ENCODE measurements at regions not wholly inside any gene's neighbourhood (a gene's known extent, or its start where the extent isn't known, plus 50 kb on each side); places are given as distances from the start of the nearest gene placed in this dataset.
A peak's percentile ranks its signal among the peaks of the same experiment; 100 is the strongest.
"Not testable (repeated sequence)": the region's sequence is repeated elsewhere in the genome, so short reads cannot be mapped to it uniquely, and the experiment has no call there.

DNA sequence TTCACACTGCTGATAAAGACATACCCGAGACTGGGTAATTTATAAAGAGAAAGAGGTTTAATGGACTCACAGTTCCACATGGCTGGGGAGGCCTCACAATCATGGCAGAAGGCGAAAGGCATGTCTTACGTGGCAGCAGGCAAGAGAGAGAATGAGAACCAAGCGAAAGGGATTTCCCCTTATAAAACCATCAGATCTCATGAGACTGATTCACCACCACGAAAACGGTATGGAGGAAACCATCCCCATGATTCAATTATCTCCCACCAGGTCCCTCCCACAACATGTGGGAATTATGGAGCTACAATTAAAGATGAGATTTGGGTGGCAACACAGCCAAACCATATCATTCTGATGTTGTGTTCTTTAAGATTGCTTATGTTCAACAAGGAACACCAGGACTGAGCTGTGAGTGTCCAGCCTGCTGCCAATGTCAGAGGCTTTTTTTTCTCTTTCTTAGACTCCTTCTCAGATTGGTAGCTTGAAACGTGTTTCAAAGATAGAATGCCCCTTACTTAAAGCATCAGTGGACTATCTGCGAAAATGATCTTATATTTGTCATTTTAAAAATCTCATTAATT is 124.1 kb upstream of the TWIST2 start:
- POLR2A ChIA-PET, H3K36me3 Mint-ChIP-seq, H3K4me1 Mint-ChIP-seq, ATAC-seq, H3K27ac Mint-ChIP-seq, H3K4me3 Mint-ChIP-seq, DNase-seq: not testable (repeated sequence)
- Mint-ChIP-seq H3K9me3 (peaks cover 0 to 12% (median 2%) of the 10 kb centered on the region in 9 donors), H3K27me3 (peaks cover 5 to 38% (median 22%) of the 10 kb centered on the region in 5 donors)

DNA sequence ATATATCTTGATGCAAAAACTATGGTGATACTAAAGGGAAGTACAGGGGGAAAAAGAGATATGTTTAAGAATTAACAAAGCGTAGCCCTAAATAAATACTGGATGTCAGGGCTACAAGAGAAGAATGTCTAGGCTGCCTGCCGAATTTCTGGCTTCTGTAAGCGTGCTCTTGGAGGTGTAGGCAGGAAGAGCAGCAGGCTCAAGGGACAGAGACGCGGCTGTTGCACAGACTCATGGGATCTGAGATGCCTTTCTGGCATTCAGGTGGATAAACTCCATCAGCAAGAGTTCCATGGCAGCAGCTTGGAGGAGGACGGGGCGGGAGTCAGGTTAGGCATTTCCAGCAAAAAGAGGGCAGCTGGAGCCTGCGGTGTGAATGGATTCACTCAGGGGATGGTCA is 123.2 kb upstream of the TWIST2 start:
- peaks cover 0 to 12% (median 2%) of the 10 kb centered on the region in 9 donors for H3K9me3 Mint-ChIP-seq
- POLR2A ChIA-PET: no interaction called here
- peaks cover 0 to 4% (median 0%) of the 10 kb centered on the region in 3 donors for H3K36me3 Mint-ChIP-seq
- DNase-seq: no peak
- no peaks in the 10 kb centered on the region for H3K4me1 Mint-ChIP-seq
- peaks cover 4 to 41% (median 19%) of the 10 kb centered on the region in 5 donors for H3K27me3 Mint-ChIP-seq
- H3K27ac Mint-ChIP-seq: no peak overlapping the region
- peak overlapping the region in 1 of 10 donors; percentile 16 for H3K4me3 Mint-ChIP-seq
- no peak for ATAC-seq

DNA sequence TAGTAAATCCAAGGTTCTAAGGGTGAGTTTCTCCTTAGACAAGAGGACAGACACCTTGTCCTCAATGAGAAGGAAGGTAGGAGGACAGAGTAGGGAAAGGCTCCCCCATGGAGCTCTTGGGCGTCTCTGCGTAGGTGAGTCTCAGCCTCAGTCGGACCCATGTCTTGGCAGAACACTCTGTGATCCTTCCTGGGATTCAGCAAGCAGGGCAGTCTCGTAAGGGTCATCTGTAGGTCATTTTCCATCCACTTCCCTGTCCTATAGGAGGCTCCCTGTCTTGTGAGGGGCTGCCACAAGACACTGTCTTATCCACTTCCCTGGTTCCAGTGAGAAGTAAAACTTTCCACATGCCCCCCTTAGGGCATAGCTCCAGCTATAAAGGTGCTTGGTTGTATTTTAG is 122.6 kb upstream of the TWIST2 start:
- Mint-ChIP-seq H3K27ac (no peak overlapping the region), H3K36me3 (peaks cover 0 to 4% (median 0%) of the 10 kb centered on the region in 3 donors), H3K4me3 (no peak overlapping the region), H3K27me3 (peaks cover 4 to 41% (median 22%) of the 10 kb centered on the region in 5 donors), H3K4me1 (no peaks in the 10 kb centered on the region), H3K9me3 (peaks cover 0 to 12% (median 2%) of the 10 kb centered on the region in 9 donors)
- DNase-seq (no peak), ATAC-seq (no peak)
- POLR2A ChIA-PET: no interaction called here

DNA sequence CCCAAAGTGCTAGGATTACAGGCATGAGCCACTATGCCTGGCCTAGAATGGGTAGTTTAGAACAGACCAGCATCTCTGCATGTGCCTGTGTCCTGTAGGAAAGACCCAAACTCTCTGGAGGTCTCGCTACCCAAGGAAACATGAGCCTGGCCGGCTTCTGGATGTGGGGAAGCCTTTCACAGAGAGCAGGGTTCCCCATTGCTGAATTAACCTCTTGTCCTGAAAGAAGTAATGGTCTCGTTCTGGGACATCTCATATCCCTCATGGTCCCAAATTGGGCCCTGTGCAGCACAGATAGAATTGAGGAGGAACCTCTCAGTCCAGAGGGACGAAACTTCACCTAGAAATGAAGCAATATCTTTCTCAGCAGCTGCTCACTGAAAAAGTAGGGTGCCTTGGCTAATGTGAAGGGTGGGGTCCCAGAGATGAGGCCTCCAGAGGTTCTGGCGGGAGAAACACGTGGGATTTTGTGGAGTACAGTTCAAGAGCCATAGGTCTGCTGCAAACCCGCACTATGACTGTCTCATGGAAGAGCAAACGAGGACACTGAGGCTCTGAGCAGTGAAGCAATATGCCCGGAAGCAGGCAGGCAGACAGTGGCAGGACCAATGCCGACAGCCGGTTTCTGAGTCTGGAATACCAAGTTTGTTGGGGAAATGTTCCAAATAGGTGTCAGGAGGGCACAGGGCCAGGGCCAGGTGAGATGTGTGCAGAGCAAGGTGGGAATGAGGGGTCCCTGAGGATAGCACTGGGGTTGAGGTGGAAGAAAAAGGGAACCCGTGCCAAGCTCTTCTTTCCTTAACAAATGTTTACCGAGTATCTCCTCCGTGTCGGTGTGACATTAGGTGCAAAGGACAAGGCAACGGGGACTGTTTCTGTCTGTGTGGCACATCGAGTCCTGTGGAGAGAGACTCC is 121.0 kb upstream of the TWIST2 start:
- ATAC-seq (no peak), DNase-seq (no peak)
- Mint-ChIP-seq H3K4me3 (no peak overlapping the region), H3K9me3 (peaks cover 0 to 17% (median 2%) of the 10 kb centered on the region in 9 donors), H3K27me3 (peaks cover 4 to 32% (median 22%) of the 10 kb centered on the region in 5 donors), H3K36me3 (peaks cover 0 to 4% (median 0%) of the 10 kb centered on the region in 3 donors), H3K27ac (peak overlapping the region in 1 of 10 donors; percentile 20), H3K4me1 (peaks cover 0 to 2% (median 0%) of the 10 kb centered on the region in 4 donors)
- POLR2A ChIA-PET: no interaction called here

DNA sequence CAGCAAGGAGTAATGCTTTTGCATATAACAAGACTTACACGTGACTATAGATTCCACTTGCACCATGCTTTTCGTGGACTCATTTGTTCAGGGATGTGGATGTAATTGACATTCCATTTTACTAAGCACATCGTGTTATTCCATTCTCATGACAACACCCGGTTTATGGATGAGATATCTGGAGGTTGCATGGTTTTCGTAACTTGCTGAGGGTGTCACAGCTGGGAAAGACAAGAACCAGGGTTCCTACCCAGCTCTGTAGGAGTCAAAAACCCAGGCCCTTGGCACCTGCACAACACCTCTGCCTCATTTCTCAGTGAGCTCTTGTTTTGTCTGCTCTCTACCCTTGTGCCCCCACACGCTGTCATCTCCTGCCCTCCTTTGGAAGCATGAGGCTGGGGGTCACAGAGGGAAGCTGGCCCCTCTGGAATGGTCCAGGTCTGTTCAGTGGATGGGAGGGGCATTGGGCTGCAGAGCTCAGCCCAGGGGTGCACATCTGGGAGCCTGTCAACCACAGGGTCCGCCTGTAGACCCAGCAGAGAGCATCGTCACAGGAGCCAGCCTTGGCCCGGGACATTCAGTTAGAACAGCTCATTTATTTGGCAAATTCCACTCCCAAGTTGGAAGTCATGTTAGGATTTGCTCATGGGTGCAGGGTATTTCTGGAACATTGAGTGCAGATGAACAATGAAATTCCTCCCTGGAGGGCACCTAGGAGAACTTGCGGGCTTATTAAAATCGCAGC is 120.1 kb upstream of the TWIST2 start:
- H3K4me3 Mint-ChIP-seq: no peak overlapping the region
- ATAC-seq: no peak
- H3K4me1 Mint-ChIP-seq: peaks cover 0 to 2% (median 0%) of the 10 kb centered on the region in 4 donors
- no peak for DNase-seq
- POLR2A ChIA-PET: no interaction called here
- peaks cover 0 to 16% (median 0%) of the 10 kb centered on the region in 9 donors for H3K9me3 Mint-ChIP-seq
- peak overlapping the region in 1 of 10 donors; percentile 20 for H3K27ac Mint-ChIP-seq
- peaks cover 0 to 4% (median 0%) of the 10 kb centered on the region in 3 donors for H3K36me3 Mint-ChIP-seq
- peaks cover 4 to 32% (median 22%) of the 10 kb centered on the region in 5 donors for H3K27me3 Mint-ChIP-seq

DNA sequence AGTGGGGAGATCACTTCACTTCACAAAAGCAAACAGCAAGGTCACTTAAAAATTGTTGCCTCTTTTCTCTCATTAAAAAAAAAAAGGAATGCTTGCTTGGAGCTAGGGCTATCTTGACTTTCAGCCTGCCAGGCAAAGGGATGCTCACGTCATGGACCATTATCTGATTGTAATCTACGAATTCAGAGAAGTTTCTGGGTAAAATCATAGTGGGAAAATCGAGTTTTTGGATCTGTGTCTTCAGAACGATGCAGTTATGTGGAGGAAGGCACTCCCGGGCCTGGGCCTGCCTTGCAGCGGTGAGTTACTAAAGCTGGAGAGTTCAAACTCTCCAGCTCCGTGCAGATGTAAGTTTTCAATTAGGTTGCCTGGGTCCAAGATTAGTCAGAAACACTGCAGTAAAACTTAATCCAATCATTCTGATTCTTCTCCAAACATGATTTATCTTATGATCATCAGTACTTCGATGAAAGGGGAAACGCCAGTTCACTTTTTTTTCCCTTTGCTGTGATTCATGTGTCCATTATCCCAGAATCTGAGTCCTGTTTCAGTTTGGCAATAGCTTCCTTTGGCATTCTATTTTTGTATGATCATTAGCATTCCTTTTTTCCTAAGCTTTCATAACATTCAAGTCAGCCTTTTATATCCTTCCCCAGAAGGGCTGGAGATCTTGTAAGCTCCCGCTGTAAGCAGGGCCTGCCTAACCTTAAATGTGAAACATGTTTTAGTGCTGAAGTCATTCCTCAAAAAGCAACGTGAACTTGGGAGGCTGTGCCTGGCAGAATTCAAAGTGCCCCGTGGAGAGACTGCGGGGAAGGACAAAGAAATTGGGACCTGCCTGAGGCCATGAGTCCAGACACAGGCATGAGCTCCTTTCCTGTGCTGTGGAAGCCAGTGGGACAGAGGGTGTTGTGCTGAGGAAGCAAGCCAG is 119.3 kb upstream of the TWIST2 start:
- Mint-ChIP-seq H3K4me1 (peaks cover 0 to 2% (median 0%) of the 10 kb centered on the region in 4 donors), H3K9me3 (peaks cover 0 to 16% (median 0%) of the 10 kb centered on the region in 9 donors)
- POLR2A ChIA-PET: no interaction called here

DNA sequence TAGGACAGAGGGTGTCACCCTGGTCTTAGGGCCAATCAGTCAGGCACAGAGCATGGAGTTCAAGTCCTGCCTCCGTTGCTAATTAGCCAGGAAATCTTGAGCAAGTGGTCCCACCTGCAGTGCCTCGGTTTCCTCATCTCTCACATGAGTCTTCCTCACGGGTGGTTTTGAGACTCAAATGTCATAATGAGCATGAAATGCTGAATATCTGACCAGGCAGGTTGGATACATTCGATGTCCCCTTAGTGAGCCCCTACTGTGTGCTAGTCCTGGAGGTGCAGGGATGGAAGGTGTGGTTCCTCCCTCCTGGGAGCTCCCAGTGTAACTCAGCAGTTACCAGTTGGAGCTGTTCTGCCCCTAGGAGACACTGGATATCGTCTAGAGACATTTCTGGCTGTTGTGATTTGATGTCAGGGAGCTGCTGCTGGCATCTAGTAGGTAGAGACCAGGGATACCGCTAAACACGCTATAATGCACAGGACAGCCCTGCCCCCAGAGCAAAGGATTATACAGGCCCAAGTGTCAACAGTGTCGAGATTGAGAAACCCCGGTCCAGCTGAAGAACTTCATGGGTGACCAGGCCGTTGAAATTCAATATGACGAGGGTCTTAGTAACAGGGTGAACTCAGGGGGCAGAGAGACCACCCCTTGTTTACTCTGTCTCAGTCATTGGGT is 118.5 kb upstream of the TWIST2 start:
- POLR2A ChIA-PET: no interaction called here
- H3K4me1 Mint-ChIP-seq: peaks cover 0 to 2% (median 0%) of the 10 kb centered on the region in 4 donors
- H3K4me3 Mint-ChIP-seq: no peak overlapping the region
- DNase-seq (no peak), ATAC-seq (no peak)
- H3K27me3 Mint-ChIP-seq: peaks cover 4 to 29% (median 22%) of the 10 kb centered on the region in 5 donors
- peak overlapping the region in 1 of 10 donors; percentile 42 for H3K27ac Mint-ChIP-seq
- H3K36me3 Mint-ChIP-seq: peaks cover 0 to 4% (median 0%) of the 10 kb centered on the region in 3 donors
- peaks cover 0 to 16% (median 0%) of the 10 kb centered on the region in 9 donors for H3K9me3 Mint-ChIP-seq

More for the DNA sequence above, 119.3 kb upstream of the TWIST2 start:
- ATAC-seq (no peak), DNase-seq (no peak)
- no peak overlapping the region for H3K4me3 Mint-ChIP-seq
- peaks cover 4 to 29% (median 22%) of the 10 kb centered on the region in 5 donors for H3K27me3 Mint-ChIP-seq
- peaks cover 0 to 4% (median 0%) of the 10 kb centered on the region in 3 donors for H3K36me3 Mint-ChIP-seq
- H3K27ac Mint-ChIP-seq: no peak overlapping the region

DNA sequence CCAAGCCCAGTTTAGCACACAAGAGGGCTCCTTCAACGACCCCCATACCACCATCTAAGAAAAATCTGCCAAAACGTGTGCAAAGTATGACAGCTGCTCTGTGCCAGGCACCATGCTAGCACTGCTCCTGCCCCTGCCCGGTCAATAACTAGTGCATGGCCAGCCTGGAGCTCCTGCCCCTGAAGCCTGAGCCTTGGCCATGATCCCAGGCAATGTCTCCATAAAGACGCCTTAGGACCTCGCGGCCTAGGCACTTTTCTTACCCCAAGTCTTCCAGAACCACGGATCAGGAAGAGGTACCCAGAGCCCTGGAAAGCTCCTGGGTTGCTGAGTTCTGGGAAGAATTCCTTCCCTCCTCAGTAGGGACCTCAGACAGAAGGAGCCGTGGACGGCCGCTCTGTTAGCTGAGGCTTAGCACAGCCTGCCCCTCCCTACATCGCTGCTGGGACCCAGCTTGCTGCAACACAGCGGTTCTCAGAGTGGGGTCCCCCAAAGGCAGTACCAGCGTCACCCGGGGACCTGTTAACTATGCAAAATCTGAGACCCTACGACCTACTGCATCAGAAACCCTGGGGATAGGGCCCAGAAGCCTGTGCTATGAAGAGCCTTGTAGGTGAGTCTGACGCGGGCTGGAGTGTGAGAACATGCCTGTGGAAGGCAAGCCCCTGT is 117.8 kb upstream of the TWIST2 start:
- H3K36me3 Mint-ChIP-seq: peaks cover 0 to 4% (median 0%) of the 10 kb centered on the region in 3 donors
- POLR2A ChIA-PET: no interaction called here
- DNase-seq: no peak
- ATAC-seq: no peak
- no peak overlapping the region for H3K27ac Mint-ChIP-seq
- peaks cover 0 to 2% (median 0%) of the 10 kb centered on the region in 4 donors for H3K4me1 Mint-ChIP-seq
- H3K9me3 Mint-ChIP-seq: peaks cover 0 to 16% (median 0%) of the 10 kb centered on the region in 9 donors
- no peak overlapping the region for H3K4me3 Mint-ChIP-seq
- H3K27me3 Mint-ChIP-seq: peaks cover 1 to 26% (median 21%) of the 10 kb centered on the region in 5 donors

DNA sequence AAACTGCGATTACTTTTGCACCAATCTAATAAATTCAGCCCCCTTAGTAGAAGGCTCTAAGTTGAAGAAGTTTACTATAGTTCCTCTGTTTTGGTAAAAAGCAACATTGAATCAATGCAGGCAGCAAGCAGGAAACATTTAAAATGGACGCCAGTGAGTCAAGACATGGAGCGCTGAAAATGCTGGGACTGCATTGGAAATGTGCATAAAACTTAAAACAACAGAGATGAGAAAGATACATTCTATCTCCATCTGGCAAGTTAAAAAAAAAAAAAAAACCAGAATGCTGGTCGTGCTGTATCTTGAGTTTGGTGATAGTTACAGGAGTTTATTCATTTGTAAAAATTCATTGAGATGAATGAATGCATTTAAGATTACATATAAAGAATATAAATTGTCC is 117.0 kb upstream of the TWIST2 start:
- Mint-ChIP-seq H3K4me1 (peaks cover 0 to 2% (median 0%) of the 10 kb centered on the region in 4 donors), H3K36me3 (peaks cover 0 to 1% (median 0%) of the 10 kb centered on the region in 3 donors), H3K4me3 (no peak overlapping the region), H3K27me3 (peaks cover 3 to 23% (median 18%) of the 10 kb centered on the region in 5 donors), H3K9me3 (peaks cover 0 to 12% (median 0%) of the 10 kb centered on the region in 9 donors), H3K27ac (no peak overlapping the region)
- DNase-seq: no peak
- ATAC-seq: no peak
- POLR2A ChIA-PET: no interaction called here

DNA sequence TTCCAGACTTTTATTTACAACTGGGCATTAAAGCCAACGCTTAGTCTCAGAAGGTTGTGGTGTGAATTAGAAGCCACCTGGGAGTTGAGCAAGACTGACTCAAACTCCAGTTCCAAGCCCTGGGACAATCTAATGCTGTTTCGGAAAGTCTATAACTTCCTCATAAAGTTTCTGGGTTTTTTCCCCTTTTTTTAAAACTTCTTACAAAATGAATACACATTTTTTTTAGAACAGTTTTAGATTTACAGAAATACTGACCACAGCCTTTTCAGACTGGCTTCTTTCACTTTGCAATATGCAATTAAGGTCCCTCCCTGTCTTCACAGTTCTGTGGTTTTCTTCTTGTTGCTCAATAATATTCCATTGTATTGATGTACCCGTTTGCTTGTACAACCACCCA is 115.9 kb upstream of the TWIST2 start:
- POLR2A ChIA-PET: no interaction called here
- no peak for DNase-seq
- no peak for ATAC-seq

DNA sequence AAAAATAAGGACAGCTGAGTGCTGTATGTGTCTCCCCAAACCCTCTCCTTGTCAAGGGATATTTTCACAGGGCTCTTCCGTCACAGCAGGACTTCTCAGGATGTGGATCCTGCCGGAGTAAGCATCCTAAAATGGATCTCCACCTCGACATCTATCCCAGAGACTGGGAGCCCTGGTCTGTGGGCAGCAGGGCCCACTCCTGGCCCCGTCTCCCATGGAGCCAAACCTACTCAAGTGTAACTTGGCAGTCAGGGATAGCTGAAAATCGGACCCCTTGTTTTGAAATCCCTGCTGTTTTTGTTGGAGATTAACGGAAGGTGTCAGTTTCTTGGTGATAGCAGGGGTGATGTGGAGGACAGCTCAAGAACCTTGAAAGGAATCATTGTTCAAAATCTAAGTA is 109.0 kb upstream of the TWIST2 start:
- ATAC-seq: no peak
- Mint-ChIP-seq H3K27me3 (peaks cover 22 to 71% (median 56%) of the 10 kb centered on the region in 5 donors), H3K4me1 (no peaks in the 10 kb centered on the region), H3K9me3 (peaks cover 0 to 5% (median 0%) of the 10 kb centered on the region in 9 donors), H3K4me3 (no peak overlapping the region), H3K36me3 (no peaks in the 10 kb centered on the region), H3K27ac (peak overlapping the region in 1 of 10 donors; percentile 38)
- no peak for DNase-seq
- POLR2A ChIA-PET: no interaction called here

More for the DNA sequence above, 115.9 kb upstream of the TWIST2 start:
- Mint-ChIP-seq H3K27ac (no peak overlapping the region), H3K4me3 (no peak overlapping the region), H3K27me3 (peaks cover 3 to 23% (median 13%) of the 10 kb centered on the region in 5 donors), H3K9me3 (peaks cover 0 to 9% (median 0%) of the 10 kb centered on the region in 9 donors), H3K36me3 (no peaks in the 10 kb centered on the region), H3K4me1 (peaks cover 0 to 2% (median 0%) of the 10 kb centered on the region in 4 donors)

Measured in naive thymus-derived CD8-positive, alpha-beta T cell (primary cell).